Subcutaneous abdominal adipose tissue (tissue), 5 donors: ENCODE measurements at regions not wholly inside any gene's neighbourhood (a gene's known extent, or its start where the extent isn't known, plus 50 kb on each side); places are given as distances from the start of the nearest gene placed in this dataset.

Experiments
- H3K27ac ChIP-seq: one replicate; pipeline ENCODE4 v1.7.0; 2013; ENCODE audit warnings: low read depth, mild to moderate bottlenecking, inconsistent platforms, low read length, moderate library complexity
- H3K27me3 ChIP-seq, 5 donors: one replicate each; pipeline ENCODE4 v1.7.0; 2013; ENCODE audit warnings: low read length in 5 of 5, inconsistent platforms in 1 of 5; ENCODE audit not compliant: control insufficient read depth in 5 of 5, insufficient read depth in 4 of 5
- H3K36me3 ChIP-seq, 5 donors: one replicate each; pipeline ENCODE4 v1.7.0; 2013; ENCODE audit warnings: low read length in 5 of 5; ENCODE audit not compliant: control insufficient read depth in 5 of 5, insufficient read depth in 5 of 5
- H3K4me1 ChIP-seq, 5 donors: one replicate each; pipeline ENCODE4 v1.7.0; 2013; ENCODE audit warnings: low read length in 5 of 5, mild to moderate bottlenecking in 3 of 5, moderate library complexity in 1 of 5; ENCODE audit not compliant: control insufficient read depth in 5 of 5, insufficient read depth in 5 of 5
- H3K4me3 ChIP-seq, 5 donors: one replicate each; pipeline ENCODE4 v1.7.0; 2013; ENCODE audit warnings: low read length in 5 of 5, low read depth in 1 of 5
- H3K9ac ChIP-seq, 5 donors: one replicate each; pipeline ENCODE4 v1.7.0; 2013; ENCODE audit warnings: low read length in 5 of 5, mild to moderate bottlenecking in 4 of 5, moderate library complexity in 3 of 5
- H3K9me3 ChIP-seq, 5 donors: one replicate each; pipeline ENCODE4 v1.7.0; 2013; ENCODE audit warnings: low read length in 5 of 5; ENCODE audit not compliant: control insufficient read depth in 5 of 5
- donor health status: healthy.
- donor health status: healthy.
- donor health status: healthy.
- donor health status: healthy.
- donor health status: healthy.

DNA sequence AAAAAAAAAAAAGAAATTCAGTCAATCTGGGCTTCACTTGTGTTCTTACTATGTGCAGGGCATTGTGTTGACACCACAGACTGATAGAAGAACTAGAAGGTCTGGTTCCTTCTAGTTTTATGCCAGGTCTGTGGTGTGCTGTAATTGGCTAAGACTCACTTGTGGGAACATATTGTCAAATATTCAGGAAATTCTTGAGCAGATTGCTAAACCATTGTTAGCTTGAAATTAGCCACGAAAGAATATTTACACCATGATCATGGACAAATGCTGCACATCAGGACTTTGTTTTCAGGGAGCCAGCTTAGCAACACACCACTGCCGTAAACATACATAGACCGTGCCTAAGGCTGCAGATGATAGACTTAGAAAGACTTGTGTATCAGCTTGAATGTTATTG is 74.6 kb downstream of the GTPBP8 start:
- Histone ChIP-seq H3K27me3 (no peaks in the 10 kb centered on the region), H3K36me3 (peaks cover 0 to 2% (median 0%) of the 10 kb centered on the region in 5 donors), H3K4me1 (peaks cover 0 to 11% (median 0%) of the 10 kb centered on the region in 5 donors), H3K9ac (no peak overlapping the region), H3K4me3 (no peak overlapping the region), H3K27ac (no peak overlapping the region), H3K9me3 (peaks cover 0 to 5% (median 0%) of the 10 kb centered on the region in 5 donors)

DNA sequence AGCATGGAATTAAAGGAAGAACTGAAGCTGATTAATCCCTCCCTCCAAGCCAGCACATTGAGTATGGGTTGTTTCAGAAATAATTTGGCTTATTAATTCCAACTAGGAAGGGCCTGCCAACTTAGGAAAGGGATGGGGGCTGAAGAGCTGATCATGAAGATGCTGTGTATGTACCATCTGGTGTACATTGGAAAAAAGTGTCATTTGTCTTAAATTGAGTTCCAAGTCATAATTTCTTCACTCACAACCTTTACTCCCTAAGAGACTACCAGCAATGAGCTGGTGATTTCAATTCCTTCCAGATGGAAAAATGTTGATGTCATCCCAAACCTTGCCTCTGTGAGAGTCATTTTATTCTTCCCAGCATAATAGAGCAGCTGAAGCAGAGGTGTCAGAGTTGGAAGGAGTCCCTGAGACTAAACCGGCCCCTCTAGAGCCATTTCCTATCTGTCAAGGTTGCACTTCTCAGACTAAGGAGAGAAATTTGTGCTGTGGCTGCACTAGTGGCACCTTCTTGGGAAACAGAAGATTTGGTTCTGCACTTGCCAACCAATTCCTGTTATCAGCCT is 79.4 kb downstream of the GTPBP8 start:
- no peak overlapping the region for H3K9ac ChIP-seq
- H3K4me1 ChIP-seq, result peaks cover 0 to 6% (median 0%) of the 10 kb centered on the region in 5 donors
- H3K4me3 ChIP-seq, result no peak overlapping the region
- peaks cover 0 to 4% (median 0%) of the 10 kb centered on the region in 5 donors for H3K9me3 ChIP-seq
- H3K27ac ChIP-seq, result no peak overlapping the region
- no peaks in the 10 kb centered on the region for H3K27me3 ChIP-seq
- no peaks in the 10 kb centered on the region for H3K36me3 ChIP-seq

DNA sequence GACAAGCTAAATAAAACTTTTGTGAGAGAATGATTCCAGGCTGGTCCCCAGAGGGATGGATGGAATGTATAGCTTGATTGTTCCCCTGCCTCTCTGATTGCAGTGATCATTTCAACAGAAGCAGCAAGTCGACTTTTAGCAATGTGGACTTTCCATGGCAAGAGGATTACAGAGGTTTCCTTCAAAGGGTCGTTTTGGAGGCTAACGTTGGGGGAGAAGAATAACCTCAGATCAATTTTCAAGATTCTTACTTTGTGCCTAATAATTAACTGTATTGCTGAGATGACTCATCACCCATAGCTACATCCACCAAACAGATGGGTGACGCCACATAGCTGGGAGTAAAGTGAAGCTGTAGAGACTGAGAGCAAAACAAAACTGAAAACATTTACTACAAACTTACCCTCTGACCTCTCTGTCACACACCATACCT is 79.9 kb downstream of the GTPBP8 start:
- H3K4me1 ChIP-seq, result peaks cover 0 to 6% (median 0%) of the 10 kb centered on the region in 5 donors
- H3K36me3 ChIP-seq, result no peaks in the 10 kb centered on the region
- no peaks in the 10 kb centered on the region for H3K27me3 ChIP-seq
- H3K9me3 ChIP-seq, result no peaks in the 10 kb centered on the region
- H3K27ac ChIP-seq, result no peak overlapping the region
- H3K4me3 ChIP-seq, result no peak overlapping the region
- no peak overlapping the region for H3K9ac ChIP-seq

DNA sequence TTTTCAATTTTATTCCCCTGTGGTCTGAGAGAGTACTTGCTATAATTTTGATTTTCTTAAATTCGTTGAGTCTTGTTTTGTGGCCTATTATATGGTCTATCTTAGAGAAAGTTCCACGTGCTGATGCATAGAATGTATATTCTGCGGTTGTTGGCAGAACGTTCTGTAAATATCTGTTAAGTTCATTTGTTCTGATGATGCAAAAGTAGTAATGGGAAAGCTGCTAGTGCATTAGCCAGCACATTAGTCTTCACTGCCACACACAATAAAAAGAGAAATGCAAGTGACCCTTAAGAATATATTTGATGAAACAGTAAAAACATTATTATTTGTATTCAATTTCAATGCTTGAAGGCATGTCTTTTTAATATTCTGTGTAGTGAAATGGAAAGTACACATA is 84.8 kb downstream of the GTPBP8 start:
- Histone ChIP-seq H3K27me3 (no peaks in the 10 kb centered on the region), H3K9me3 (no peaks in the 10 kb centered on the region), H3K27ac (no peak overlapping the region), H3K36me3 (no peaks in the 10 kb centered on the region), H3K9ac (no peak overlapping the region), H3K4me3 (no peak overlapping the region), H3K4me1 (peaks cover 0 to 2% (median 0%) of the 10 kb centered on the region in 5 donors)

DNA sequence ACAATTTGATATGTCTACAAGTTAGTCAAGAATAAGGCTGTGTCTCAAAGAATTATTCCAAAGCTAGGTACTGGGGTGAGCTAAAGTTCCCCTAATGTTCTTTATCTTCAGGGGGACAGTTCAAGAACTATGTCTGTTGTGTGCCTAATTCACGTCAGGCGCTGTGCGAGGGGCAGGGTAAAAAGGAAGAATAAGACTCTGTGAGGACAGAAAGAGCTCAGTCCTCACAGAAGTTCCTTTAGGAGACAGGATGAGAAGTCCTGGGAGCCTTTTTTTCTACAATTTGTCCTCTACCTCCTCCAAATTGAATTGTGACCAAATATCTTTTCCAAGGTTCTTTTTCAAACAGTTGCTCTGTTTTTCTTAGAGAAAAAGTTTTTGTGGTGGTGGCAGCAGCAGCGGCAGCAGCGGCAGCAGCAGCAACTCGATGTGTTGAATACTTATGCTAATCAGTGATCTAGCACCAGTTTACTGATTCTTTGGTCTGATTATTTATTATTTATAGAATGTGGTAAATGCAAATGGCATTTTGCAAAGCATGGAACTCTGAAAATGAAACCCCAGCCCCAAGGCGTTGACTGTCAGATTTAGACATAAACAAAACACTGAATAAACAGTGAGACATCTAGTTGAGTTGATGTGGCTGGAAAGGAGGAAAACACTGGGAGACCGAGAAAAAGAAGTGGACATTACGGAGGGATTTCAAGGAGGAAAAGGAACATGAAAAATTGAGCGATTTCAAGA is 88.6 kb downstream of the GTPBP8 start:
- Histone ChIP-seq H3K4me1 (peaks cover under 1 to 3% (median 1%) of the 10 kb centered on the region in 5 donors), H3K27me3 (no peaks in the 10 kb centered on the region), H3K9ac (no peak overlapping the region), H3K9me3 (no peaks in the 10 kb centered on the region), H3K36me3 (no peaks in the 10 kb centered on the region), H3K27ac (no peak overlapping the region), H3K4me3 (no peak overlapping the region)

DNA sequence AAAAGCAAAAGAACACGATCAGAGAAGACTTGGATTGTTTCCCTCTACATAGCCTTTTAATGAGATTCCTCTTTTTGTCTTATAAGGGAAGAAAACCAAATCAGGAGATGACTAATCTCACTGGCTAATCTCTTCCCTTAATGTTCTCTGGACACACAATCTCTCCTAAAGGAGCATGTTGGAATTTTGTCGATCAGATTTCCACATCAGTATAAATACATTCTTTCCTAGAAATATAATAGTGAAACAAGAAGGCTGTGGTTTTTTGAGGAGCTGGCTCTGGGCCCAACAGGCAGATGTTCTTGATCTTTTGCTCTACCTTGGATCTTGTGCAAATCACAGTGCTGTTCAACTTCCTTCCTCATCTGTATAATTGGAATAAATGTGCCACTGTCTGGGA is 94.0 kb downstream of the GTPBP8 start:
- Histone ChIP-seq H3K27me3 (no peaks in the 10 kb centered on the region), H3K27ac (no peak overlapping the region), H3K4me1 (peaks cover 3 to 16% (median 10%) of the 10 kb centered on the region in 5 donors), H3K36me3 (no peaks in the 10 kb centered on the region), H3K9me3 (no peaks in the 10 kb centered on the region), H3K4me3 (peak overlapping the region in 1 of 5 donors; percentile 17), H3K9ac (no peak overlapping the region)

DNA sequence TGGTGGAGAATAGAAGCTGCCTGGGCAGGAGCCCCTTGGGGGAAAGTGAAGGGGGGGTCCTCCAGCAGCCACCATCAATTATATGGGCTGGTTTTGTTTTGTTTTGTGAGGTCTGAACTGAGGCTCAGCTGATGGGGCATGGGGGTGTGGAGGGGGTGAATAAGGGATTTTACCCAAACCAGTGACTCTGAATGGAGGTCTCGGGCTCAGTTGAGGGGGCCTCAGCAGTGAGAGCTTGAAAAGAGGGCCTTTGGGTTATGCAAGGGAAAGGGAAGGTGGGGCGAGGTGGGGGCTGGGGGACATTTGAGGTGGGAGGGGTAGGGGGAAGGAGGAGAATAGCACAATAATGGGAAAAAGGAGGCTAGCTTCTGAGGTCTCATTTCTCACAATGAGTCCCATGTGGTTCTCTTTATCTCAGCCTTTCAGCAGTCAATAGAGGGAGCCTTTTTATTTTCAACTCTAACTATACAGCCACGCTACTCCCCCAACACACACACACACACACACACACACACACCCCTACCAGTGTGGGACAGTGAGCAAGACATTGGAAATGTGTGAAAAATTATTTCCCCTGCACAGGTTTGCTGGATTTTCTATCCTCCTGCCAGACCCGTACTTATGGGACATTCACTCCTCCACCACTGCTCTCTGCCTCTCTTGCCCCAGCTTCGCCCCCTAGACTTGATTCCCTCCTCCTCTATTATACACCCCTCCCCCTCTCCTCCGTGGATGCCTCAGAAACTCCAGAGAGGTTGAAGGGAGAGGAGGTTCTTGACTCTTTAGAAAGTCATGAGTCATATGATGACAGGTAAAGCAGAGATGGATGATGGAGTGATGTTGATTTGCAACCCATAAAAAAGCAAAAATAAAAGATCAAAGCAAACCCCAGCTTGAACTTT is 96.0 kb downstream of the GTPBP8 start:
- H3K27ac ChIP-seq, result no peak overlapping the region
- H3K36me3 ChIP-seq, result no peaks in the 10 kb centered on the region
- H3K4me3 ChIP-seq, result no peak overlapping the region
- H3K27me3 ChIP-seq, result no peaks in the 10 kb centered on the region
- H3K4me1 ChIP-seq, result peaks cover 3 to 16% (median 10%) of the 10 kb centered on the region in 5 donors
- no peak overlapping the region for H3K9ac ChIP-seq
- H3K9me3 ChIP-seq, result no peaks in the 10 kb centered on the region

DNA sequence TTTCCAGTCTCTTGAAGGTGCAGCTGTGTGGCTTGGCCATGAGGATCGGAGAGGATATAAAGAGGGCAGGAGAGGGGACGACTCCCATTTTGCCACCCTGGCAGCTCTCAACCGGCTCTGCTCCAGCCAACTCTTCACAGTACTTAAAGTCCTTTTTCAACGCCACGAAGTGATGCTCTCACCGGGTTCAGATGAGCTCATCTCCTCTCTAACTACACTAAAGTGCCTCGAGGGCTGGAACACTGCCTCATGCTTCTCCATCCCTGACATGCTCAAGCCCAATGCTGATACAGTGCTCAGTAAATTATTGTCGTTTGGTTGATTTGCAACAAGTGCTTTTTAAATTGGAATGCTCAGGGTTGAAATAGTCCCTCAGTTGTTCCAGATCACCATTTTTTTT is 97.8 kb downstream of the GTPBP8 start:
- peaks cover 3 to 16% (median 10%) of the 10 kb centered on the region in 5 donors for H3K4me1 ChIP-seq
- H3K9ac ChIP-seq, result no peak overlapping the region
- H3K27ac ChIP-seq, result no peak overlapping the region
- H3K4me3 ChIP-seq, result no peak overlapping the region
- no peaks in the 10 kb centered on the region for H3K36me3 ChIP-seq
- no peaks in the 10 kb centered on the region for H3K9me3 ChIP-seq
- no peaks in the 10 kb centered on the region for H3K27me3 ChIP-seq

DNA sequence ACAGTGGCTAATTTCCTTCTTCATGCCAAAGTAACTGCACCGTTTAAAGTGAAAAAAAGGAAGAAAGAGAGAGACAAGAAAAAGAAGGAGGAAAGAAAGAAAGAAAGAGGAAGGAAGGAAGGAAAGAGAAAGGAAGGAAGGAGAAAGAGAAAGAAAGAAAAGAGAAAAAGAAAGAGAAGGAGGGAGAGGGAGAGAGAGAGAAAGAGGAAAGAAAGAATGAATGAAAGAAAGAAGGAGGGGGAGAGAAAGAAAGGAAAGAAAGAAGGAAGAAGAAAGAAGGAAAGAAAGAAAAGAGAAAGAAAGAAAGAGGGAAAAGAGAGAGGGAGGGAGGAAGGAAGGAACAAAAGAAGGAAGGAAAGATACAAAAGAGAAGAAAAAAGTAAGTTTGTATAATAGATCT is 100.6 kb downstream of the GTPBP8 start:
- Histone ChIP-seq H3K4me1 (peaks cover 0 to 14% (median 0%) of the 10 kb centered on the region in 5 donors), H3K27me3 (no peaks in the 10 kb centered on the region), H3K9ac (no peak overlapping the region), H3K4me3 (no peak overlapping the region), H3K36me3 (no peaks in the 10 kb centered on the region), H3K9me3 (no peaks in the 10 kb centered on the region), H3K27ac (no peak overlapping the region)

DNA sequence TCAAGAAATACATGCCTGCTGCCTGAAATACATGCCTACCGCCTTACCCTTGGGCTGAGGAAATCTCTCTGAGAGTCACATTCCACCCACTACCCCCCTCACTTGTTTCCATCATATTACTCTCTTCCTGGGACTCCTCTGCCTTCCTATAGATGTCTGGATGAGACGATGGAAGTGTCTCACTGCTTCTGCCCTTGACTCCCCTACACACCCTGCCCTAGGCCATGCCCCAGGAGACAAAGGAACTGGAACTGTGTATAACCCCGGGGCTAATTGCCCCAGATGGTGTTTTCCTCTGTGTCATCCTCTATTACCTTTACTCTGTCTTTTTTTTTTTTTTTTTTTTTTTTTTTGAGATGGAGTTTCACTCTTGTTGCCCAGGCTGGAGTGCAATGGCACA is 102.0 kb downstream of the GTPBP8 start:
- H3K9me3 ChIP-seq, result no peaks in the 10 kb centered on the region
- no peak overlapping the region for H3K9ac ChIP-seq
- H3K4me3 ChIP-seq, result no peak overlapping the region
- H3K36me3 ChIP-seq, result no peaks in the 10 kb centered on the region
- H3K27ac ChIP-seq, result no peak overlapping the region
- H3K4me1 ChIP-seq, result peaks cover 0 to 27% (median 3%) of the 10 kb centered on the region in 5 donors
- no peaks in the 10 kb centered on the region for H3K27me3 ChIP-seq
